ENCODE measurements at regions not wholly inside any gene's neighbourhood (a gene's known extent, or its start where the extent isn't known, plus 50 kb on each side); places are given as distances from the start of the nearest gene placed in this dataset.

DNA sequence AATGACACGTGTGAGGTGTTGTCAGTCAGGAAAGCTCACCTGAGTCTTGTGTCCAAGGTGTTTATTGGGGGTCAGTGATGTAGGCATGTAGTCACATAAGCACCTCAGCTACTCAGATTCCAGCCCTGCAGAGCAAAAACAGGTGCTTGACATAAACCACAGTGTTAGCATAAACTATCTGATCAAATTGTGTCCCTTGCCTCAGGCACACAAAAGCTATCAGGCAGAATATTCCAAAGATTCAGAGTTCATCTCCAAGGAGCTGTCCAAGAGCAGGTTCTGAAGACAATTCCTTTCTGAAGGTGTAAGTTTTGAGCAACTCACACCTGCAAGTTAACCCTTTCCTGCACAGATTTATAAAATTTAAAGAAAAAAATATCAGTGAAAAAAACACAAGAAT is 102.2 kb upstream of the ITGA1 start:
- no peak for DNase-seq

DNA sequence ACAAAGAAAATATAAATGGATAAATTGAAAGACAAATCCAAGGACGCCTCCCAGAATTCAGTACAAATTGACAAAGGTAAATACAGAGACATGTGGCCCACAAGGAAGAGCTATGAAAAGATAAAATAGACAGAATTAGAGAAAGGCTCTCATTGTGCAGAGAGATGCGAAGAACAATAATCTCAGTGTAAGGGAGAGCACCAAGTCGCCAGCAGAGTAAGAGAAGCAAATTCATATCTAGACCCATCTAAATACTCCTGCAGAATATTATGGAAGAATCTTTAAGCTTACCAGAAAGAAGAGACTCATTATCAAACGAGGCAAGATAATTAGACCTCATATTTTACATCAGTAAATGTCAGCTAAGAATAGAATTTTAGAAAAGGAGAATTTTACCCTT is 101.7 kb upstream of the ITGA1 start:
- no peak for DNase-seq

- DNase-seq, result peak; percentile 74
These were observed 97.4 kb upstream of the ITGA1 start for GRCh38 chr5:52690236-52690768.

- peak; percentile 85 for DNase-seq
These were observed 95.7 kb upstream of the ITGA1 start for GRCh38 chr5:52692039-52692438.

DNA sequence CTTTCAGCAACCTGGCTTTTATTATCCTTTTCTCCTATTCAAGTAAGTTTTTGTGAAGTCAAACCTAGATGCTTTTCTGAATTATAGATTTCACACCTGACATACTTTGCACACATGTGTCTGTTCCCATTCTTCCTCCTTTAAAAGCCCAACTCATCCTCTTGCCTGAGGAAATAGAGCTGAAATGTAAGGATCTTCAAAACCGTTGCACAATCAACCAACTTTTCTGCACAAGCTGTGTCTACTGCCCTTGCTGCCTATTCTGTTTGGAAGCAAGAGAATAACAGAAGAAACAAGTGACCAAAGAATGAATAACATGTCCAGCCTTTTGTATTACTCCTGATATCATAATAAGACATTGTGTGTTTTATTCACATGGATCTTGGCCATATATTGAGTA is 95.1 kb upstream of the ITGA1 start:
- DNase-seq, result no peak

DNA sequence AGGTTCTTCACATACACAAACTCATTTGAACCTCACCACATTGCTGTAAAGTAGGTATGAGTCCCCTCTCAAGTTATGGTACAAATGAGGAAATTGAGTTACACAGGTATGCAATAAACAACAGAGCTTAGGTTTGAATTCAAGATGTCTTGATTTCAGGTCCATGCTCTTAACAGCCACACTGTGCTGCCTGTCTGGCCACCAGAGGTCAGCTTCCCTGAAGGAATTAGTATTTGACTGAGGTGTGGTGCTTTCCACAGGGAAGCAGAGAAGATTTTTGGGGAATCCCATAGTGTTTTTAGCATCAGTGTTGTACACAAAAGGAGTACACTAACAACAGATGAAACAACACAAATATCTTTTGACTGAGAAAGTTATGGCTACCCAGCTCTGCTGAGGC is 94.4 kb upstream of the ITGA1 start:
- peak; percentile 51 for DNase-seq

DNA sequence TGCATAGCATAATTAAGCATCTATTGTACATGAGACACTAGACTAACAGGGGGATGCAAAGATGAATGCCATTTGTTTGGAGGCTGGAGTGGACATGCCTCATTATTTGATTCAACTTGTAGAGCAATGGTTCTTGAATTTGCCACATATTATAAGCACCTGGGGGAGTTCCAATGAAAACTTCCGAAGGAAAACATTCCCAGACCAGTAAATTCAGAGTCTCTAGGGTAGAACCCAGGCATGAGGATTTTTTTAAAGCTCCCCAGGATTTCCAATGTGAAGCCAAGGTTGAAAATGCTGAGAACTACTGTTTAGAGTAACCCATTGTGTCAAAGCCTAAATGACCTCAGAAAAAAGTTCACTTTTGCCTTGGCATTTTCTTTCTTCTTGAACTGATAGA is 93.9 kb upstream of the ITGA1 start:
- no peak for DNase-seq

- no peak for DNase-seq
These were observed 93.1 kb upstream of the ITGA1 start for GRCh38 chr5:52694648-52695047.

- no peak for DNase-seq
These were observed 84.8 kb upstream of the ITGA1 start for GRCh38 chr5:52702877-52703276.

- DNase-seq, result no peak
These were observed 84.4 kb upstream of the ITGA1 start for GRCh38 chr5:52703321-52703720.

GRCh38 chr5:52705720-52706119 is 82.0 kb upstream of the ITGA1 start:
- DNase-seq, result peak; percentile 63

DNA sequence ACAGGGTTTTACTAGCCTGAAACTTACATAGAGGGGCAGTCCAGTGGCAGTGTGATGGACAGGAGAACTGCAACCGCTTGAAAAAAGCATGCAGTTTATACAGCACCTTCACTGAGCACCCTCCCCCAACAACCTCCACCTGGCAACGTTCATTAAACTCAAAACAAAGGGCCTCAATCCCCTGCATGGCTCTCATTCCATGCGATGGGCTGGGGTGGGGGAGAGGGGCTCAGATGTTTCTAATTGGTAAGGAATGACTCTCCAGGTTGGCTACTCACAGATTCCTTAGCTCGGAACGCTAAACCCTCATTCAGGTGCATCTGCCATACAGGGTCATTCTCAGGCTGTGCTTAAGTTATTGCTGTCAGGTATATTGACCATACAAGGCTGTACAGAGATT is 80.9 kb upstream of the ITGA1 start:
- no peak for DNase-seq

GRCh38 chr5:52707616-52708015 is 80.1 kb upstream of the ITGA1 start:
- no peak for DNase-seq

DNA sequence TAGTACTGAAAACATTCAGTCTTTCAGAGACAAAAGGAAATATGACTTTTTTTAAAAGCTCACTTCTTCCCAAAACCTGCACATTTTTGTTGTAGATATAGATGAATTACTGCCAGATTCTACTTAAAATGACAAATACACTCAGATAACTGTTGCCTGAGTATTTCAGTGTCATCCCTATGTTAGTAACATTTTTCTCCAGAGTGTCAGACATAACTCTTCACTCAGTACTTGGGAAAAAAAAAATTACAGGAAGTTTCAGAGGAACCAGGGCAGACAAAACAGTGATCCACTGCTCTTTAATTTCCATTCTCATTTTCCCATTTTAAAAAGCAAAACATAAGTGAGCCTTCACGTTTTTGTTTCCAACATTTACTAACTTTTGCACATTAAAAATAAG is 79.3 kb upstream of the ITGA1 start:
- DNase-seq, result peak; percentile 67

DNA sequence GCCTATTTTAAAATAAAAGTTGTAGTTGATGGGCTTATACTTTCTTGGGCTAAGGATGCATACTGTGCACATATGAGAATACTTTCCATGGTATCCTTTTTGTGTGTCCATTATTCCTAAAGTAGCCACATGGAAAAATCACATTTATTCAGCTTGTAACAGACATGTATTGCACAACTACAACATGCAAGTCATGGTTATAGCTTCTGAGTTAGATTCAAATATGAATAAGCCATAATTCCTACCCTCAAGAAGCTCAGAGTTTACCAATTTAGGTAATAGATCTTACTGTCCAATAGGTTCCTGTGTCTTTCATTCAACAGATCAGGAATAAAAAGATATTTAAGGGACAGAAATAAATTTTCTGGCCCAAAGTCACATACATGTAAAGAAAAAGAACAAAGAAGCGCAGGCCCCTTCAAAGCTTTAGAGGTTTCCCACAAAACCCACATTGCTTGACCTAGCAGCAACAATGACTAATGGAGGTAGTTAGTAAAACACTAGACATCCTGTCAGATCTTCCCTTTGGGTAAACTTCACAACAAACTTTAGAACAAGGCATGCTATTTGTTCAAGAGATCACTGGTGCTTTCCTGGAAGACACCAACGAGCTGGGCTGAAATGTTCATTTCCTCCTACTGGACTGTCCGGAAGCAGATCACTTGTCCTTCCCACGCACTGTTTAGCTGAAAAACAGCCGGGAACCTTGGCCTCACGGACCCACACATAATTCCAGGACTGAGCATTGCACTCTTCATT is 78.4 kb upstream of the ITGA1 start:
- DNase-seq, result no peak

DNA sequence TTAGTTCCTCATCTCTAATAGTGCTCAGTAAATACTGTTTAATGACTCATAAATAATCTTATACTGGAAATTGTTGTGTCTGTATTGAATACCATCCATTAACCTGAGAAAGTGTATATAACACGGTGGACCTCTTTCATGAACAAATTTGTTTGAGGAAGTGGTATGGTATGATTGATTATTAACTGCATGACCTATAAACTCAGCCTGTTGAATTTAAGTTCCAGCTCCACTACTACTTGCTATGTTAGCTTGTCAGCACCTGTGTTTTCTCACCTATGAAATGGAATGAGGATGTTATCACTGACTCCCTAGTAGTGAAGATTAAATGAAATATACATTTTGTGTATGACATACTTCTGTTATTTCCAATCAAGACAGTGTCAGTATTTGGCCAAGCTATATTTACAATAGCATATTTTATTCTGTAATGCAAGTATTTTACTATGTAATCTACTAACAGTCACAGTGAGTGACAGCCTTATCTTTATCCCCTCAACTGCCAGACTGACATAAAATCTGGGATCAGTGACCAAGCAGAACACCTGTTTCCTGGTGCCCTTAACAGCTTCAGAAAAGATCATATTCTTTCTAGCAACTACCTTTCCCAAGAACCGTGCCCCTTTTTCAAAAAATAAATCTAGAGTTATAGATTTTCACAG is 77.3 kb upstream of the ITGA1 start:
- DNase-seq, result no peak

DNA sequence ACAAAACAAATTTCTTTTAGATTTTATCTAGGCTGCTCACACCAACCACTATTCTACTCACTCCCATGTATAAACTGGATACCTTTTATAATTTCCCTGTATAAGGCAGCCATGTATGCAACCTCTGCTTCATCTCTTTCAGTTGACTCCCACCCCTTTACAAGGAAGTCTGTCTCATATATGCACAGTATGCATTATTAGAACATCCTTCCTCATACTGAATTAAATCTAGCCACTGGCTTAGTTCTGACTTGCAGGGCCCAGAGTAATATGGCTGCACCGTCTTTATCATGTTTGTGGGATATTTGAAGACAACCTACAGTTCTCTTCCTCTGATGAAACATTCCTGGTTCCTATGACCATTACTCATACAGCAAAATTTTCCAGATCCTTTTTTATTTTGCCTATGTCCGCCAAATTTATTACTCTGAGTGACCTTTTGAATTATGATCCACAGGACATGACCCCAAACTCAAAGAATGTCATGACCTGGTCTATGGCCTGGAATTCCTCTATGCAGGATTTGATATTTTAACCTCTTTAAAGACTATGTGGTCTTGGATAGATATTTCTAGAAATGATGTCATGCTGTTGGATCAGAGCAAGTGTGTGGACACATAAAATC is 76.6 kb upstream of the ITGA1 start:
- no peak for DNase-seq

GRCh38 chr5:52712354-52712753 is 75.4 kb upstream of the ITGA1 start:
- DNase-seq, result no peak

GRCh38 chr5:52725065-52725746 is 62.5 kb upstream of the ITGA1 start:
- DNase-seq, result no peak

GRCh38 chr5:52725808-52726207 is 61.9 kb upstream of the ITGA1 start:
- no peak for DNase-seq

DNA sequence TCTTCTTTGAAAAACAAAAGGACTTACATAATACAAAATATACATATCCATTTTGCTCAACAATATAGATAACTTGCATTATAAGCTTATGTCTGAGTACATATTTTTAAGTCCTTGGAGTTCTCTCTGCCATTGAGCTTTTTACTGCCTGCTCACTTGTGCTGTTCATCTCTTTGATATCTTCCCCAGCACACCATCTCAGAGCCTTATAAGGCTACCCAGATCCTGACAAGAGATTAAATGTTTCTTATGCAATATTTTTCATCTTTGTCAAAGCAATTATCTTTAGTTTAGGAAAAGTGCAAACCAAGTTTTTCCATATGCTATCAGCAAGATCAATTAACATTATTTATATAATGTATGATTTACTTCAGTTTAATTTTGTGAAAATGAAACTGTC is 60.7 kb upstream of the ITGA1 start:
- DNase-seq, result no peak

DNA sequence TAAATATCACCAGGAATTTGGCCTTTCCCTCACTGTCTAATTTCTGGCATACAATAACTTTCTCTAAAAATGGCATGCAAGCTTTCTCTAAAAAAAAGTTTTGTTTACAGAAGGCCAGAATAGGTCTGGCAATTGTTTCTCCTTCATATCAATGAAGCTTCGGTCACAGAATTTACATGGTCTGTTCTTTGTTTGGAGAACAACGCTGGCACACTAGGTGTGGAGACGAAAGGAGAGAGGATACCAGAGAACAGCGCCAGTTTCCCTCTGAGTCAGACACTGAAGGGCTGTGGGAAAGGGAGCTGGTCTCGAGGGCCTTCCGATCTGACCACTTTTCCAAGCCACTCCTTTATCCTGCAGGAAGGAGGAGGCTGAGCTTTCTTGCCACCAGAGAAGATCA is 60.1 kb upstream of the ITGA1 start:
- DNase-seq, result peak; percentile 67

DNA sequence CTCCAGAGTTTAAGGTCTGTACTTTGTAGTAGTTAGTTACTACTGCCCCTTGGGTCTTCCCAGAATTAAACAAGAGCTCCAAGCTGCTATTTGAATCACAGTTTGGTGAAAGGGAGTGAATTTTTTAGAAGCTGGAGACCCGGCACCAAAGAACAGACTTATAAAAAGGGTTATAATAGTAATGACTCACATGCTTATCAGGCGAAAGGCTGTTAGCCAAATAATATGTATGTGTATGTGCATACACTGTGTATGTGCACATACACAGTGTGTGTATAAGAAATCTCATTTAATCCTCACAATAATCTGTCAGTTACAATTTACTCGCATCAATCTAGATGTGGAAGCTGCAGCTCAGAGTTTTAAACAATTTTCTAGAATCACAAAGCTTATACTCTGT is 59.5 kb upstream of the ITGA1 start:
- DNase-seq, result no peak
